ENCODE measurements at regions not wholly inside any gene's neighbourhood (a gene's known extent, or its start where the extent isn't known, plus 50 kb on each side); places are given as distances from the start of the nearest gene placed in this dataset.

- no peak for TF ChIP-seq EZH2 (IDR thresholded peaks at IDR 0.05; ENCODE audit: low read length, missing control alignments)
- peak; percentile 16 to 20 for TF ChIP-seq CTCF (conservative IDR thresholded peaks at IDR 0.05 in 1 of 2, IDR thresholded peaks at IDR 0.05 in 1 of 2; ENCODE audit: low read depth in 1 of 2, low read length in 2 of 2)
These were observed 102.3 kb downstream of the P2RY1 start for GRCh38 chr3:152937234-152937633.

All from fibroblast of lung (primary cell).